Inferior parietal cortex (tissue), 1 donor: ENCODE measurements at regions not wholly inside any gene's neighbourhood (a gene's known extent, or its start where the extent isn't known, plus 50 kb on each side); places are given as distances from the start of the nearest gene placed in this dataset.

Experiments used
- DNase-seq: peaks from one replicate; pipeline ENCODE4 v3.0.0-alpha.2; 2016; ENCODE audit errors: extremely low spot score

- DNase-seq = no peak
These were observed 104.7 kb upstream of the LINGO1 start for GRCh38 chr15:77737238-77738037.

- DNase-seq = no peak
These were observed 101.6 kb upstream of the LINGO1 start for GRCh38 chr15:77734306-77734705.

- no peak for DNase-seq
These were observed 101.0 kb upstream of the LINGO1 start for GRCh38 chr15:77733579-77734300.

GRCh38 chr15:77732514-77733335 is 100.0 kb upstream of the LINGO1 start:
- no peak for DNase-seq

- DNase-seq = no peak
These were observed 99.2 kb upstream of the LINGO1 start for GRCh38 chr15:77731945-77732344.

GRCh38 chr15:77731067-77731466 is 98.4 kb upstream of the LINGO1 start:
- DNase-seq = no peak

- DNase-seq = no peak
These were observed 95.1 kb upstream of the LINGO1 start for GRCh38 chr15:77727635-77728304.

- DNase-seq = no peak
These were observed 92.0 kb upstream of the LINGO1 start for GRCh38 chr15:77724715-77725114.

- DNase-seq = no peak
These were observed 91.0 kb upstream of the LINGO1 start for GRCh38 chr15:77723756-77724155.

GRCh38 chr15:77722759-77723460 is 90.2 kb upstream of the LINGO1 start:
- DNase-seq = no peak

GRCh38 chr15:77721963-77722362 is 89.3 kb upstream of the LINGO1 start:
- no peak for DNase-seq

GRCh38 chr15:77720655-77721054 is 87.9 kb upstream of the LINGO1 start:
- DNase-seq = no peak

- no peak for DNase-seq
These were observed 87.5 kb upstream of the LINGO1 start for GRCh38 chr15:77720173-77720572.

GRCh38 chr15:77719450-77719849 is 86.7 kb upstream of the LINGO1 start:
- no peak for DNase-seq

- no peak for DNase-seq
These were observed 84.8 kb upstream of the LINGO1 start for GRCh38 chr15:77717333-77717990.

GRCh38 chr15:77716632-77717332 is 84.1 kb upstream of the LINGO1 start:
- DNase-seq = no peak

GRCh38 chr15:77715860-77716259 is 83.1 kb upstream of the LINGO1 start:
- no peak for DNase-seq

GRCh38 chr15:77715051-77715450 is 82.3 kb upstream of the LINGO1 start:
- DNase-seq = no peak

GRCh38 chr15:77714555-77714954 is 81.8 kb upstream of the LINGO1 start:
- no peak for DNase-seq

GRCh38 chr15:77714023-77714422 is 81.3 kb upstream of the LINGO1 start:
- DNase-seq = no peak
